Activated T-cell treated with anti-CD3 and anti-CD28 coated beads for 1 hour (primary cell): ENCODE measurements at regions not wholly inside any gene's neighbourhood (a gene's known extent, or its start where the extent isn't known, plus 50 kb on each side); places are given as distances from the start of the nearest gene placed in this dataset.

Experiments
- DNase-seq: peaks from one replicate; pipeline ENCODE4 v3.0.0-alpha.2; 2020; ENCODE audit warnings: low read depth

DNA sequence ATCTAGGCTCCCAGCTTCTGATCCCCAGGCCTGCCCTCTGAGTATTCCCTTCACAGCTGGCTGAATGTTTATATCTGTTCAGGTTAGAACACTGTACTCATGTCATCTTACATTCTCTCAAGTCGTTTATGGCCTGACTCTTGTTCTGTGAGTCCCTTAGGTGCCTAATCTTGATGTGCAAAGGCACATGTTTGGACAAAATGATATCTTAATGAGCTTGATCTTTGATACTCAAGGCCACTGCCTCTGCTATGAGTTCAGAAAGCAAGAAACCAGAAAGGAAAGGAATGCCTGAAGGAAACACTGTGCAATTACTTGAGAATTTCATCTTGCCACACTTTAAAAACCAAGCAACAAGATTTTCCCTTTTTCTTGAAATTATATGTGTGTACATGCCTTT is 391.8 kb upstream of the ZNF608 start:
- DNase-seq, result no peak

DNA sequence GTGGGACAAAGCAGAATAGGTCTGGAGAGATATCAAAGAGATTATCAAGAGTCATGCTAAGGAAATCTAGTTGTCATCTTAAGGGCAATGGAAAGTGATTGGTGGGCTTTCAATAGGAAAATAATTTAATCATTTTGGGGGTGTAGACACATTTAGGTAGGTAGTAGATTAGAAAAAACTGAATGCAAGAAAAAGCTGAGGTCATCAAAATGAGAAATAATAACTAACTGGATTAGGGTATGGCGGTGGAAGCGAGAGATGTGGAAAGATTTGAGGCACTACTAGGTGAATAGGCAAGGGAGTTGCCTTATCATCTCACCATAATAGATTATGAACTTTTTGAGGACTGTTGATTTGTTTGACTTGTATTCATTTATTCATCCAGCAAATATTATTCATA is 393.2 kb upstream of the ZNF608 start:
- no peak for DNase-seq

DNA sequence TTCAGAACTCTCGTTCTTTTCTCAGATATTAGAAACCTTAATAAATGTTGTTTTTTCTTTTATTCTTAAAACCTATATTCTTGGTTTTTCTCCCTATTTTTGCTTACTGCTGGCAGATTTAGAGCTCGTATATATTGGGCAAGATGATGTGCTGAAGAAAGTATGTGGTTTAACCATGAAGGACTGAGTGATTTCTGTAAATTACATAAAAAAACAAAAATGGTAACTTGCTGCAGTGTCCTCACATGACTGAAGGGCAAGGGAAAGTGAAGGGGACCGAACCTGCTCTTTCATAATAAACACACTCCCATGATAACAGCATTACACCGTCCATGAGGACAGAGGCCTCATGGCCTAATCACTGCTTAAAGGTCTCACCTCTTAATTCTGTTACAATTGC is 393.8 kb upstream of the ZNF608 start:
- DNase-seq, result no peak

DNA sequence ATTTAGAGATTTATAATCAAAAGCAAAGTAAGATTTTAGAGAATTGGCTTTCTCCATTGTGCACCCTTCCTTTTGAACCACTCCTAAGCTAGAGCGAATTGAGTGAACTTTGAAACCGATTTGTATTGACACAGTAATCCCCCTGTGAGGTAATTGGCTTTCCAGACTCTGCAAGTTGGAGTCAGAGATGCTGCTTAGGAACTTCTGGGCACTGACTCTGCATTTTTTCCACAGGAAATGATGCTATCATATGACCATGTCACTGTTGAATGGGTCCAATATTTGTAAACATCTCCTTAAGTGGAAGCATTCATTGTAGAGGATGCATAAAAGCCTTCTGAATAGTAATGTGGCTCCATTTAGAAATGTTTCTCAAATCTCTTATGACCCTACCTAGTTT is 394.4 kb upstream of the ZNF608 start:
- no peak for DNase-seq

DNA sequence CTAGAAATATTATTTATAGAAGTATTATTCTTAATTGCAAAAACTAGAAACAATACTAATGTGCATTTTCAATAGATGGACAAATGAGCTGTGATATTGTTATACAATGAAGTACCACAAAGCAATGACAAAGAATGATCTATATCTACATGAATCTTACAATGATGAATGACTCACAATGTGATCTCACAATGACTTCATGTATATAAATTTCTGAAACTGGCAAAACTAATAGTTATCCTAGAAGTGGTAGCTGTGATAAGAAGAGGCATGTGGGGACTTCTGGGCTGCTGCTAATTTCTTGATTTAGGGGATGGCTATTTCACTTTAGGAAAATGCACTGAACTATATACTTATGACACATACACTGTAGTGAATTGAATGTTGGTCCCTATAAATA is 396.0 kb upstream of the ZNF608 start:
- DNase-seq, result no peak

DNA sequence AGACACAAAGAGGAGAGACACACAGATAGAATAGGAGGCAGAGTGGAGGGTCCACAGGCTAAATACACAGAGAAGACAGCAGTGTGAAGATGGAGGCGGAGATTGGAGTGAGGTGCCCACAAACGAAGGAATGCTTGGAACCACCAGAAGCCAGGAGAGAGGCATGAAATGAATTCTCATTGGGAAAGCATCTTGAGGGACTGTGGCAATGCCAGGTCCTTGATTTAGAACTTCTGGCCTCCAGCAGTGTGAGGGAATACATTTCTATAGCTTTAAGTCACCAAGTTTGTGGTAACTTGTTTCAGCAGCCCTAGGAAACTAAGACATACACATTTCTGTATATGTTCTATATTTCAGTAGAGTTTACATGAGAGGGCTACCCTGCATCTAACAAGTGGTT is 396.6 kb upstream of the ZNF608 start:
- no peak for DNase-seq

DNA sequence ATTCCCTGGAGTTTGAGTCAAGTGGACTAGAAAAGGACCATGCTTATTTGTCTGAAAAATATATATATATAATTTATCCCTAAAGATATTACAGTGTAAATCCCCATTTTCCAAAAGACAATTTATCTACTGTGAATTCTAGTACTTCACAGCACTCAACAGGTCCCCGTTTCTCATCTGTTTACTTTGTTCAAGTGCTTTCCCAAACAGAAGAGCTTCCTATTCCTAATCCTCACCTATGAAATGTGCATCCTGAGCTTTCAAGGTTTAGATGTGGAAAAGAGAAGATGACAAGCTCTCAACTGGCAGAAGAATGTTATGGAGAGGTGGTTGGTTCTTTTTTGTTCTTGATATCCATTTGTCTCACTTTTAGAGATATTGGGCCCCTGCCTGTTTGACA is 401.6 kb upstream of the ZNF608 start:
- DNase-seq, result no peak

DNA sequence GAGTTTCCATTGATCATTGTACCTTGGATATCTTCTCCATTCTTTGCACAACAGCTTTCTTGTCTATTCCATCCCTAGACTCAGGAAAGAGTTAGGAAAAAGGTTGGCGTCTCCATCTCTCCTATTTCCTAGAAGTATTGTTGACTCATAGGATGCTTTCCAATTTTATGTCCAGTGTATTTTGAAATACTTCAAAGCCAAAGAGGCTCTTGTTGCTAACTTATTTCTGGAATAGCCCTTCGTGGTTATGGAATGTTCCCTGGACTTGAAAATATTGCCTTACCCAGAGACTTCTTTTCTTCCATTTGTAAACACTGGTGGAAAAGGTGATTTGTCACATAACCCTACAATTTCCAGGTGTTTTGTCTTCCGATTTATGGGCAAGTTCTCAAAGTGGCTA is 402.3 kb upstream of the ZNF608 start:
- DNase-seq, result no peak

DNA sequence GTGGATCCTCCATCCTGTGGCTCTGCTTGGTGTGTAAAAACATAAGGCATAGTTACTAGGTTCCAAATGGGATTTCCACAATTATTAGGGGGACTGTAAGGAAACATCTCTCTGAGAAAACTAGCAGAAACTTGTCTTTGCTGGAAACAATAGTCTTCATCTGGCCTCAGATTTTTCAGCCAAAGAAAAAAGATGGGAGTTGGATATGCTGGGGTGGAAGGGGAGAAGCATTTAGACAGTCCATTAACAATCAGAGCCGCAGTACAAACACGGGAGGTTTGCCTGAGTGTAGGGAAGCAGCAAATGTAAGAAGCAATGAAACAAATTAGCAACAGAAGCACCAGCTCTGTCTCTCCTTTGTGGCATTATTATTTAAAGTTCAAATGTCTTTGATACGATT is 402.7 kb upstream of the ZNF608 start:
- DNase-seq, result no peak

DNA sequence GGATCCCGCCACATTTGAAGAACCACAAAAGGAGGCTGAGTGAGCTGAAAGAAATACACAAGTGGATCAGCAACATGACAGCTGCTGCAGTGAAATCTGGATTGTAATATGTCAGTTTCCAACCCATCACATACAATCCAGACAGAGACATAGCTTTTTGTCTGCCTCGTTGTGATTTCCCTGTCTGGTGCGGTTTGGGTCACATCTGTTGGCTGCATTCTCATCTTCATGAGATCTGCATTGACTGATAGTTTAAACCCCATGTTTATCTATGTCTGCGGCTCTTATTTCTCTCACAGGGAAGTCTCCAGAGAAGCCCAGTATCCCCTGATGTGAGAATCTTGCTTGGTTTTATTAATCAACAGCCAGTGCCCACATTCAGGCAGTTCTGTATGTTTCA is 403.1 kb upstream of the ZNF608 start:
- DNase-seq, result no peak

DNA sequence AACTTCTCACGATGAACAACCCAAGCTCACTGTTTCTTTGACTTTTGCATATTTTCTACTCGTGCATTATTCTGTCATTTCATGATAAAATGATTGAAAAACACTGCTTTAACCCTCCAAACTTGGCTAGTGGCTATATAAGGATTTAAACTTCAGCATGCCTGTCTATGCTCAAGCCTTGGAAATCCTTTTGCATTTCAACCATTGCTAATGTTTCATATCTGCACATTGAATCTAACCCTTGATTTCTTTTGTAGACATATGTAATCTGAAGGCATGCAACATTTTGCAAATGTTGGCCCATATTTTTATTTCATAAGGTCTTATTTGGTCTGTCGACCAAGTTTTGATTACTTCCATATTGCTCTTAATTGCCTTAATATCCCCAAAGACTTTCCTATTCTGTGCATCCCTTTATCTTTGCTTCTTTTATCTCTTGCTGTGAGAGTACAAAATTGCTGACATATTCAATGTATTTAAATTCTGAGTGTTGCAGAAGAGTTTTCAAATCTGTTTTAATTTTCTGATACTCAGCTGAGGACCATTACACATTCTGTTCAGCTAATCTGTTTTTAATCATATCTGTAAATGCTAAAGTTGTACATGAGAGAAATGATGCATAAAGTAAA is 403.7 kb upstream of the ZNF608 start:
- no peak for DNase-seq

DNA sequence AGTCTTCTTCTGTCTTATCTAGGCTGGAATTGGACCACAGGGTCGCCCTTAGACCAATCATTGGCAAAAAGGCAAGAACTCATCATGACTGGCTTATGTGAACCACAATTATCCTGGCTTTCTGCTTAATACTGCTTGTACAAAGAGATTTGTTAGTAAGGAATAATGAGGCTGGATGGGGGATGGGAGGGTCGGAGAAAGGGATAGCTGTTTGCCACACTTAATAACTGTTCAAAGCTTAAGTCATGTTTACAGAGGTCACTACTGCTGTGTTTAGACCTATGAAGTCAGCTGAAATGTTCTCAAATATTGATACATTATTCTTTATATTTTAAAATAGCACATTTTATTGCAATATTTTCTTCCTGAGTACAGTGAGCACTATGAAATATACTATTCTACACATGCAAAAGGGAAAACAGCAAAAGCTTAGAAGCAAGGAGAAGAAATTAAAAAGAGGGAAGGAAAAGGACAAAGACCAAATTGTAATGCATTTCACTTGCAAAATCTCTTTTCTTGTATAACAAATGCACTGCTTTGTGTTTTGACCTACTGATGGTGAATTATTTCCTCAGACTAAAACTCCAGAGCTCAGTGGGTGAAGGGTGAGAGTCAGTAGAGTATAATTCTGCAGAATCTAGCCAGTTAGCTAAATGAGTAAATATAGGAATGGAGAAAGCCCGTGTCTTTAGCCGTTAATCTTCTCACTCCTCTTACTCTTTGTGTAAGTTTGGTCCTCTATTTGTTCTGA is 404.9 kb upstream of the ZNF608 start:
- no peak for DNase-seq

DNA sequence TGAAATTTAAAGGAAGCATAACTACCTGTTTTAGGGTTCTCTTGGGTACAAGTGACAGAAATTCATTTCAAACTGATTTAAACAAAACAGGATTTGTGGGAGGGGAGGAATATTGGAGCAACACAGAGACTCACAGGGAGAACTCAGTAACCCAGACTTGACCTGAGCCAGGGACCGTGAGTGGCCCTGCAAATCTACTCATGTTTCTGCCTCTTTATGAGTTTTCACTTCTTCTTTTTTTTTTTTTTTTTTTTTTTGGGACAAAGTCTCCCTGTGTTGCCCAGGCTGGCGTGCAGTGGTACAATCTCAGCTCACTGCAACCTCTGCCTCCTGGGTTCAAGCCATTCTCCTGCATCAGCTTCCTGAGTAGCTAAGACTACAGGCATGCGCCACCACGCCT is 405.6 kb upstream of the ZNF608 start:
- DNase-seq, result no peak

DNA sequence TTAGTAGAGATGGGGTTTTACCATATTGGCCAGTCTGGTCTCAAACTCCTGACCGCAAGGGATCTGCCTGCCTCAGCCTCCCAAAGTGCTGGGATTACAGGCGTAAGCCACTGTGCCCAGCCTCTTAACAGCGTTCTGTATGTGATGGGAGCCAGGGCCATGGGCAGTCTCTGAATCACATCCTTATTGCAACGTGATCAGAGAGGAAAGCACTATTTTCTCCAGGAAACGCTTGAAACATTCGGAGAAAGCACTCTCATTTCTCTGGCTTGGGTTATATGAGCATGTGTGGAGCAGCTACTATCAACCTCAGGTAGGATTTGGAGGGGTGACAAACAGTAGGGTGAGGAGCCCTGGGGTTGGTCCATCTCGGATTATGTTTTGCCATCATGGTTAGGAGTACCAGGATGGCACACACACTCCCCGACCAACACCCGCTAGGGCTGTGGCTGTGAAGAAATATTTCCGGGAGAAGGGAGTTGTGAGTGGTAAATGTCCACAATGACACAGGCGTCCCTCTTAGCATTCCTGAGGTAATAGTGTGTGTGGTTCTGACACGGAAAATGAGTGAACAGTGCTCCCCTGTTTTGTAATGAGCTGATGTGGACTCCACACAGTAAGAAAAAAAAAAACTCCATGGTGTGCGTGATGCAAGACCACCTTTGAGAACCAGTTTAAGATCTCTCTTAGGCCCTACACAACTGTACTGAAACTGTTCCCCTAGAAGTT is 406.2 kb upstream of the ZNF608 start:
- no peak for DNase-seq

DNA sequence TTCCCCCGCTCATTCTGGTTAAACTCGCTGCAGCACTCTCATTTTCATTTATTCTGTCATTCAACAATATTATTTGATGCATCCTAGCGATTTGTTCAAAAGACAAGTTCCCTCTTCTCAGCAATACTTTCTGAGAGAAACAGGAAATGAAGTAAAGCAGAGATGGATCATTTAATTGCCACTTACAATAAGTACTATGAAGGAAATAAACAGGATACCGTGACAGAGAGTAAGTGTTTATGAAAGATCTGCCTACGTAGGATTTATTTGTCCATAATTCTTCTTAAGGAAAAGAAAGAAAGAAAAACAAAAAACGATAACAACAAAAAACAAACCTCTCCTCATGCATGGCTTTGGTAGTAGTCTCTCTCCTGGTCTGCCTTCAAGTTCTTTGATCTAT is 406.8 kb upstream of the ZNF608 start:
- DNase-seq, result no peak

DNA sequence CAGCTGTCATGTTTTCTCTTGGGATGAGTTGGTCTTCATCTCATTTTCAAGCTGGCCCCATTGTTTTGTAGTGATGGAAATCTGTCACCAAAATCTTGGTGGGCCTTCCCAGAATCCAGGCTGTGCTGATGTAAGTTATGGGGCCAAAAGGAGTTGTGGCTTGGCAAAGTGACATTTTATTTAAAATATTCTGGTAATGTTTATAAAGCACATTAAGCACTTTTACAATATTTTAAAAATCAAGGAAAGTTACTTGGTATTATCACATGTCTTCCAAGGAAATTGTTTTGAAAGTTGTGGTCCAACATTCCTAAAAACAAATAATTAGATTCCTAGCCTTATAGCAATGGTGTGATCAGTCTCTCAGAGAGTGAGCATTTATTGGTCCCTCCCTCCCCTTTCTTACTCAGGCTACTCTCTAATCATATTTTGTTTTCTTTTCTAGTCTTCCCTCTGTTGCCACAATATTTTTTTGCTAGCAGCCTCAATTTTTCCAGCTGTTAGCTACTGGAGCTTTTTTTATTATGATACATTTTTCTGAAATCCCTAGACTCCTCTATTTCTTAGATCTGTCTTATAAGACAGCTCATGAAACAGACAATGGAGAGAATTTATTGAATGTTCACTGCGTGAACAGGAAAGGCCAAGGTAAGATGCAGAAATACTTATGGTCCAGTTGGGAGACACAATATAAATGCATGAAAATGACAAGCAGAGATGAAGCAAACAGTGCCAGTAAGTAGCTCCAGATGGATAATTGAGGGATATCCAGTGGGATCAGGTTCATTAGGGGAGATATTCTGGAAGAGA is 408.1 kb upstream of the ZNF608 start:
- DNase-seq, result no peak

DNA sequence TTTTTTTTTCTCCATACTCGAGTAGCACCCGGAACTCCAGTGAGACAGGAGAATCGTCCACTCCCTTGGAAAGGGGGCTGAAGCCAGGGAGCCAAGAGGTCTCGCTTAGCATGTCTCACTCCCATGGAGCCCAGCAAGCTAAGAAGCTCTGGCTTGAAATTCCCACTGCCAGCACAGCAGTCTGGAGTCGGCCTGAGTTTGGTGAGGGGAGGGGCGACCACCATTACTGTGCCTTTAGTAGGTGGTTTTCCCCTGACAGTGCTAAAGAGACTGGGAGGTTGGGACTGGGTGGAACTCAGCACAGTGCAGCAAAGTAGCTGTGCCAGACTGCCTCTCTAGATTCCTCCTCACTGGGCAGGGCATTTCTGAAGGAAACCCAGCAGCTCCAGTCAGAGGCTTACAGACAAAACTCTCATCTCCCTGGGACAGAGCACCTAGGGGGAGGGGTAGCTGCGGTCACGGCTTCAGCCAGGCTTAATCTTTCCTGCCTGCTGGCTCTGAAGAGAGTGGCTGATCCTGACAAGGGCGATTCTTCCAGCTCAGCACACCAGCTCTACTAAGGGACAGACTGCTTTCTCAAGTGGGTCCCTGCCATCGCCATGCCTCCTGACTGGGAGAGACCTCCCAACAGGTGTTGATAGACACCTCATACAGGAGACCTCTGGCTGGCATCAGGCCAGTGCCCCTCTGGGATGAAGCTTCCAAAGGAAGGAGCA is 414.5 kb upstream of the ZNF608 start:
- DNase-seq, result no peak

DNA sequence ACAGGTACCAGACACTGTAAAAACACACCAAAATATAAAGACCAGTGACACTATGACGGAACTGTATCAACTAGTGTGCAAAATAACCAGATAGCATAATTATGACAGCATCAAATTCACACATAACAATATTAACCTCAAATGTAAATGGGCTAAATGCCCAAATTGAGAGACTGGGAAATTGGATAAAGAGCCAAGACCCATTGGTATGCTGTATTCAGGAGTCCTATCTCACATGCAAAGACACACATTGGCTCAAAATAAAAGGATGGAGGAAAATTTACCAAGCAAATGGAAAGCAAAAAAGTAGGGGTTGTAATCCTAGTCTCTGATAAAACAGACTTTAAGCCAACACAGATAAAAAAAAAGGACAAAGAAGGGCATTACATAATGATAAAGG is 416.3 kb upstream of the ZNF608 start:
- DNase-seq, result no peak

DNA sequence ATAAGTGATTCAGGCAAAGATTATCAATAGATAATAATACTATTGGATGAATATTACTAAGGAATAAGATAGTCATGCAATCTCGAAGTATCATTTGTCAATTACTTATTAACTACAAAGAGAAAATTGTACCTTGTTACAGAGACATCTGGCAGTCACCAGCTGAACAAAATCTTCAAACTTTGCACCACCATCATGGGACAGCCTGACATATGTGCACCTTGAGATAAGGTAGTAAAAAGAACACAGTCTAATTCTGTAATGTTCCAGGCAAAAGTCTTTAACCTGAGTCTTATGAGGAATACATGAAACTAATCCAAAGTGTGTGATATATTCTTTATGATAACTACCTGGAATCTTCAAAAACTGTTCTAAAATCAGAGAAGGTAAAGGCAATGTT is 423.0 kb upstream of the ZNF608 start:
- DNase-seq, result no peak

DNA sequence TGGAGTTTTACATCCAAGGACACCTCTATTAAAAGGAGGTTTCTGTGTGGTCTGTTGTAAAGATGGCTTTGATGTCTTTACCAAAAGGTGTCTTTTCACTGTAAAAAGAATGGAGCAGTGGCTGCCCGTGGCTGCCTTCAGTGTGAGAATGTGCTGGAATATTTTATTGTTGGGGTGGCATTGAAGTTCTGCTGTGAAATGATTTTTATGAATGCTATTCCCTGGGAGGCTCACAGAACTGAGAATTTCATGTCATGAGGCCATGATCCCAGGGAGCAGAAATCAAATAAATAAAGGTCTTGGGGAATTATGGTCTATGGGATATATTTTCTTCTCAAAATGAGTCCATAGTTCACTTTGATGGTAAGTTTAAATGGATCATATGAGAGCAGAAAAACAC is 425.2 kb upstream of the ZNF608 start:
- no peak for DNase-seq

DNA sequence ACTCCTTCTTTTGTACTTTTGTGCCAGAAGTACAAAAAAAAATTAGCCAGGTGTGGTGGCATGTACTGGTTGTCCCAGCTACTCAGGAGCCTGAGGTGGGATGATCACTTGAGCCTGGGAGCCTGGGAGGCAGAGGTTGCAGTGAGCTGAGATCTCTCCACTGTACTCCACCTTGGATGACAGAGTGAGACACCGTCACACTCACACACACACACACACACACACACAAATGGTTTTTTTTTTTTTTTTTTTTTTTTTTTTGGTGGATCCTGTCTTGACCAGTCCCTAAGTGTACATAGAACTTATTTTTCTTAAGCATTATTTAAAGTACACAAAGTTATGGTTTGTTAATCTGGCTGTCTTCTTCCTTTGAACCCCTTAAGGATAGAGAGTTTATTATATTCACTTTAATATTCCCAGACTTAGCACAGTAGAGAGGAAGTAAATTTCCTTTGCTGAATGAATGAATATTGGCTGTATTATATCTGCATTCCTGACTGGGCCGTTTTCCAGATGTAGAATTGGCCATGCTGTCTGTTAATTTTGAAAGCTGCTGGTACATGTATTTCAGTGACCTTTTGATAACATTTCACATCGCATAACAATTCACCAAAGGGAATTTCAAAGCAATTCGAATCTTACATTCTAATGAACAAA is 429.0 kb upstream of the ZNF608 start:
- DNase-seq, result no peak

DNA sequence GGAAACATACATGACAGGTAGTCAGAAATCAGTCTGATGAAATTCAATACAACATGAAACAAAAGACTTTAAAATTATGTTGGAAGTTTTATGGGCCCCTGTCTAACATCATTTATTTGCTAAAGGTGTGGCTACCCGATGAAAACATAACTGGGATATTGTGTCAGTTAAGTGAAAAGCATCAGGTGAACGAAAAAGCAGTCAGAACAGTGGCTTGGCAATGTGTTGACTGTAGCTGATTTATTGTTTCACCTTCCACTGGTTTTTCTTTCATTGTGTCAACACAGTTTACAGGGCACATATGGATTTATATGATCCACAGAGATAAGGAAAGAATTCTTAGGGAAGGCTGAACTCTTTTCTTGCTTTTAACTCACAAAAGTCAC is 429.6 kb upstream of the ZNF608 start:
- no peak for DNase-seq
